Body of pancreas (tissue), 4 donors: ENCODE measurements at regions not wholly inside any gene's neighbourhood (a gene's known extent, or its start where the extent isn't known, plus 50 kb on each side); places are given as distances from the start of the nearest gene placed in this dataset.

Experiments
- CTCF ChIP-seq, 7 experiments: fragments of 450-650 bp in 4 of 7; fragments of 200-600 bp in 3 of 7; sonication (generic) in 3 of 7; IDR thresholded peaks; one replicate each; pipeline ENCODE4 v1.5.1; 2016 to 2019; ENCODE audit warnings: antibody characterized with exemption in 7 of 7
- POLR2A ChIP-seq, 3 donors: fragments of 450-650 bp; IDR thresholded peaks; one replicate each; pipeline ENCODE4 v1.6.1; 2016; ENCODE audit warnings: antibody characterized with exemption in 3 of 3, mild to moderate bottlenecking in 2 of 3

- TF ChIP-seq CTCF (IDR thresholded peaks at IDR 0.05) (no peak), POLR2A (IDR thresholded peaks at IDR 0.05) (no peak)
These were observed 1116.0 kb downstream of the BRD1 start for GRCh38 chr22:48711669-48712068.
